NOMO-1 (cell line): ENCODE measurements at regions not wholly inside any gene's neighbourhood (a gene's known extent, or its start where the extent isn't known, plus 50 kb on each side); places are given as distances from the start of the nearest gene placed in this dataset.
"Not testable (repeated sequence)": the region's sequence is repeated elsewhere in the genome, so short reads cannot be mapped to it uniquely, and the experiment has no call there.

Experiments
- DNase-seq, 2 experiments: peaks; one replicate each; lab custom pipeline; 2025; ENCODE audit not compliant: unreplicated experiment in 2 of 2; lab: John Stamatoyannopoulos, UW

DNA sequence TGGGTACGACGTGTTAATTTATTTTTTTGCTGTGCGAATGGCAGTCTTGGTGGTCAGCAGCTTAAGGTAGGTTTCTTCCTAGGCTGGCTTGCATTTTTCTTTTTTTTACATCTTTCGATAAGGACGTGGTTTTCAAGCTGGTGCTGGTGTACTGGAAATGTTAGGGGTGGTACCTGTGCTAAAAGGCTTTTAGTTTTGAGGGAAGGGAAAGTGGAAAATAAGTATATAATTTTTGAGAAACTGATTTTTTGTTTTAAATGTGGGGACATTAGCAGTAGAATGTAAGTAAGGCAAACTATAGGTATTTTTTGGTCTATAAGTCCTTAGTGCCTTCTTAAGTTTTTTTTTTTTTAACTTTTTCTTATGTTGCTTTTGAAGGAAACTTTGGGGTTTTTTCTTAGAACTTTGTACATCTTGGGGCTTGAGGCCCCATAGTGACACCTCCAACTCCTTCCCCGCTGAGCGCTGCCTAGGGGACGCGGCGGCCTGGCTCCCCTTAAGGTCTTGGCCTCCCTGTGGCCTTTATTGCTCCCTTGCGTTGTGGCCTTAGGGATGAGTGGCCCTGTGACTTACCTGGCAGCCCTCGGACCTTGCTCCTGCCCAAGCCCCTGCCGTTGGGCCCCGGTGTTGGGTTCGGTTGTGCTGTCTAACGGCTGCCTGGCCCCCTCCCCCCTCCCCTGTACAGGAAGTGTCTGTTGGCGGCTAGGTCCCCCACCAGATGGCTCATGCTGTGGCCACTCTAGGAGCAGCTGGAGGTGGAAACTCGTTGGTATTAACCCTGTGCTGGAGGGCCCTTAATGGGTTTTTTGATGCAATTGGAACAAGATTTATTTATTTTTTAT, 88.0 kb upstream of the RPRML start:
- peak; percentile 77 to 82 for DNase-seq

DNA sequence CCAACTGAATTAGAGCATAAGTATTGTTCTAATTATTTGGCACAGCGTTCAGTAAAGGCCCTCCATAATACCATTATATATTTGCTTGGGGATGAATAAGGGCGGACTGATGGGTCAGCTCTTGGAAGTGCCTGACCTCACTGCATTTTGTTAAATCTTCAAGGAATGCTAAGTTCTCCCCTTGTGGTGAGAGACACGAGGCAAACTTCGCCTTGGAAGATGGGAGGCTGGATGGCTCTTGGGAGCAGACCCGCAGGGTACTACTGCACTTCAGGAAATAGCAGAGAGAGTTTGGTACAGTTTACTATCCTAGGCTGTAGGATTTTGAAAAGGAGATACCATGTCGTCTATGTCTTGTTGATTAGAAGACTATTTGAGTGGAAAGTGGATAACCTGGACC, 87.0 kb upstream of the RPRML start:
- no peak for DNase-seq

DNA sequence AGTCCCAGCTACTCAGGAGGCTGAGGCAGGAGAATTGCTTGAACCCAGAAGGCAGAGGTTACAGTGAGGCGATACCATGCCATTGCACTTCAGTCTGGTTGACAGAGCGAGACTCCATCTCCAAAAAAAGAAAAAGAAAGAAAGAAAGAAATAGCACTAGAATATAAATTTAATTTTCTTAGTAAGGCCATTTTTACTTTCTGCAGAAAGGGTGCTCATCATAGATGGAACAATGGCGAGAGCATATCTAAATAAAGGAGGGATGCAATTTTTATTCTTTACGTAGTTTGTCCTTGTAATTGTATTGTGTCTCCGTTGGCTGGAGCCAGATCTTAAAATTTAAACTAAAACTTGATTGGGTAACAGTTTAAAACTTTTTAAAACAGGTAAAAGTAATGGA, 85.6 kb upstream of the RPRML start:
- DNase-seq = no peak

DNA sequence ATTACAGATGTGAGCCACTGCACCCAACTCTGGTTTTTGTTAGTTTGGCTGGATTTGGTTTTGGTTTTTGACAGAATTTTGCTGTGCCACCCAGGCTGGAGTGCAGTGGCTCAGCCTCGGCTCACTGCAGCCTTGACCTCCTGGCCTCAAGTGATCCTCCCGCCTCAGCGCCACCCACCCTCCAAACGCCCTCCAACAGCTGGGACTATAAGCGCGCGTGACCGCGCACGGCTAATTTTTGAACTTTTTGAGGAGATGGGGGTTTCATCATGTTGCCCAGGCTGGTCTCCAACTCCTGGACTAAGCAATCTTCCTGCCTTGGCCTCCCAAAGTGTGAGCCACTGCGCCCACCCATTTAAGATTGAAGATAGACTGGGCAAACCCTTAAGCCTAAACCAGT, 84.4 kb upstream of the RPRML start:
- DNase-seq = no peak

DNA sequence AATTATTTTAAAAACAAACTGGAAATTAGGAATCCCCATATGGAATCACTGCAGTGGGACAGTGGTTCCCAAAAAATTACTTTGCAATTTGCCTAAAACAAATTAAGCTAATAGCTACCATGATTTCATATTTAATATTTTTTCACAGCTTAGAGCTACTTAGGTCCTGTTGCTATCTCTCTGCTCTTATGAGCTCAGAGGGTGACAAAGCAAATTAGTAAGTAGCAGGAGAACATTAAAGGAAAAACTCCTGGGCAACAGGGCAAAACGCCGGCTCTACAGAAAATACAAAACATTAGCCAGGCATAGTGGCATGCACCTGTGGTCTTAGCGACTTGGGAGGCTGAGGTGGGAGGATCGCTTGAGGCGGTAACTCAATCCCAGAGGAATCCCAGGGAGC, 83.8 kb upstream of the RPRML start:
- not testable (repeated sequence) for DNase-seq

DNA sequence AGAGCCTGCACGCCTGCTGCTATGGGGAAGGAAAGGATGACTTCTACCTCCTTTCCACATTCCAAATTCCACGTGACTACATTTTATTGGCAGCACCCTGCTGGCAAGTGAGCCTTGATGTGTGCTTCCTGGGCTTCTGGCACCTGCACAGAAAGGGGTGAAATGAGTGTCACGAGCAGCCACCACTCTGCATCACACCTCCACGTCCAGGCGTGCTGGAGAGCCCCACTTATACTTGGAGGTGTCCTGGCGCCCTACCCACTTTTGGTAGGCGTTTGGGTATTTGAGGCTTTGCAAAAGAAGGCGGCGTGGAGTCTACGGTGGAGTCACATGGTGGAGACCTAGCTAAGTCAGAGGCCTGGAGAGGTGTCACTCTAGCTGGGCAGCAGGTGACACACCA, 81.0 kb upstream of the RPRML start:
- not testable (repeated sequence) for DNase-seq

DNA sequence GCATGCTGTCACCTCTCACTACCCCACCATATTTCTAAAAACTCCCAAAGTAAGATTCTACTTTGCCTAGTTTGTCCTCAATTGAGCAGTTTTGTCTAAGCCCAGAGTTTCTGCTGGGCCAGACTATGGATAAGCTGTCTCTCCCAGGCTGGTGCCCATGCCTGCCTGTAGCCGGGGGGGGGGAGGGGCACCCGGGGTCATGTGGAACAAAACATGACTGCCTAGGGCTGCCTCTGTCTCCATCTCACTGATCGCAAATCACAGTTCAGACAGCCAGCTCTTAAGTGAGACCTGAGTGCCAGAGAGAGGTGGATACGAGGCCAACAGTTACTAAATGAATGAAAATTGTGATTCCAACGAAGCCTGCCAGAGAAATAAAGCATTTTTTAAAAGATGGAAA, 78.8 kb upstream of the RPRML start:
- DNase-seq = no peak

DNA sequence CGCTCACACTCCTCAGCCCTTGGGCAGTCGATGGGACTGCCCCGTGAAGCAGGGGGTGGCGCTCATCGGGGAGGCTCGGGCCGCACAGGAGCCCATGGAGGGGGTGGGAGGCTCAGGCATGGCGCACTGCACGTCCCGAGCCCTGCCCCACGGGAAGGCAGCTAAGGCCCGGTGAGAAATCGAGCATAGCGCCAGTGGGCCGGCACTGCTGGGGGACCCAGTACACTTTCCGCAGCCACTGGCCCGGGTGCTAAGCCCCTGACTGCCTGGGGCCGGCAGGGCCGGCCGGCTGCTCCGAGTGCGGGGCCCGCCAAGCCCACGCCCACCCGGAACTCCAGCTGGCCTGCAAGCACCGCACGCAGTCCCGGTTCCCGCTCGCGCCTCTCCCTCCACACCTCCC, 78.2 kb upstream of the RPRML start:
- not testable (repeated sequence) for DNase-seq

DNA sequence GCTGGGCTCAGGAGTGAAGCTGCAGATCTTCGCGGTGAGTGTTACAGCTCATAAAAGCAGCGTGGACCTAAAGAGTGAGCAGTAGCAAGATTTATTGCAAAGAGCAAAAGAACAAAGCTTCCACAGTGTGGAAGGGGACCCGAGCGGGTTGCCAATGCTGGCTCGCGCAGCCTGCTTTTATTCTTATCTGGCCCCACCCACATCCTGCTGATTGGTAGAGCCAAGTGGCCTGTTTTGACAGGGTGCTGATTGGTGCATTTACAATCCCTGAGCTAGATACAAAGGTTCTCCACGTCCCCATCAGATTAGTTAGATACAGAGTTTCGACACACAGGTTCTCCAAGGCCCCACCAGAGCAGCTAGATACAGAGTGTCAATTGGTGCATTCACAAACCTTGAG, 77.6 kb upstream of the RPRML start:
- DNase-seq = not testable (repeated sequence)
